ENCODE measurements at regions not wholly inside any gene's neighbourhood (a gene's known extent, or its start where the extent isn't known, plus 50 kb on each side); places are given as distances from the start of the nearest gene placed in this dataset.
A peak's percentile ranks its signal among the peaks of the same experiment; 100 is the strongest.

GRCh38 chr3:134083626-134084241 lies 54.0 kb upstream of the SLCO2A1 start:
- Mint-ChIP-seq H3K27ac (ENCODE audit: unreplicated experiment) (peak overlapping the region; percentile 8), H3K4me3 (ENCODE audit: unreplicated experiment) (no peak overlapping the region), H3K27me3 (ENCODE audit: unreplicated experiment) (peaks cover 3% of the 10 kb centered on the region), H3K4me1 (ENCODE audit: low read depth, unreplicated experiment) (no peaks in the 10 kb centered on the region), H3K9me3 (ENCODE audit: unreplicated experiment) (peaks cover 4% of the 10 kb centered on the region), H3K36me3 (ENCODE audit: unreplicated experiment) (peaks cover 13% of the 10 kb centered on the region)
- DNase-seq, result no peak
- no peak for TF ChIP-seq CTCF (IDR thresholded peaks at IDR 0.05; ENCODE audit: partially characterized antibody, unreplicated experiment)

- H3K4me3 Mint-ChIP-seq (ENCODE audit: unreplicated experiment), result no peak overlapping the region
- no peak overlapping the region for H3K27ac Mint-ChIP-seq (ENCODE audit: unreplicated experiment)
- peaks cover 8% of the 10 kb centered on the region for H3K36me3 Mint-ChIP-seq (ENCODE audit: unreplicated experiment)
These were observed 53.3 kb upstream of the SLCO2A1 start for GRCh38 chr3:134083008-134083407.

GRCh38 chr3:134082582-134082981 lies 52.9 kb upstream of the SLCO2A1 start:
- Mint-ChIP-seq H3K27me3 (ENCODE audit: unreplicated experiment) (peaks cover 3% of the 10 kb centered on the region), H3K4me1 (ENCODE audit: low read depth, unreplicated experiment) (no peaks in the 10 kb centered on the region), H3K36me3 (ENCODE audit: unreplicated experiment) (peaks cover 7% of the 10 kb centered on the region), H3K4me3 (ENCODE audit: unreplicated experiment) (no peak overlapping the region), H3K27ac (ENCODE audit: unreplicated experiment) (no peak overlapping the region), H3K9me3 (ENCODE audit: unreplicated experiment) (peaks cover 4% of the 10 kb centered on the region)
- DNase-seq, result no peak
- no peak for TF ChIP-seq CTCF (IDR thresholded peaks at IDR 0.05; ENCODE audit: partially characterized antibody, unreplicated experiment)

More at GRCh38 chr3:134083008-134083407, 53.3 kb upstream of the SLCO2A1 start:
- DNase-seq, result no peak
- H3K27me3 Mint-ChIP-seq (ENCODE audit: unreplicated experiment), result peaks cover 3% of the 10 kb centered on the region
- TF ChIP-seq CTCF (IDR thresholded peaks at IDR 0.05; ENCODE audit: partially characterized antibody, unreplicated experiment), result no peak
- H3K4me1 Mint-ChIP-seq (ENCODE audit: low read depth, unreplicated experiment), result no peaks in the 10 kb centered on the region
- peaks cover 4% of the 10 kb centered on the region for H3K9me3 Mint-ChIP-seq (ENCODE audit: unreplicated experiment)

GRCh38 chr3:134081211-134081610 lies 51.5 kb upstream of the SLCO2A1 start:
- DNase-seq, result no peak
- Mint-ChIP-seq H3K4me1 (ENCODE audit: low read depth, unreplicated experiment) (no peaks in the 10 kb centered on the region), H3K27ac (ENCODE audit: unreplicated experiment) (no peak overlapping the region), H3K4me3 (ENCODE audit: unreplicated experiment) (no peak overlapping the region), H3K9me3 (ENCODE audit: unreplicated experiment) (peaks cover 6% of the 10 kb centered on the region), H3K27me3 (ENCODE audit: unreplicated experiment) (peaks cover 6% of the 10 kb centered on the region), H3K36me3 (ENCODE audit: unreplicated experiment) (peaks cover 7% of the 10 kb centered on the region)
- no peak for TF ChIP-seq CTCF (IDR thresholded peaks at IDR 0.05; ENCODE audit: partially characterized antibody, unreplicated experiment)

- no peak overlapping the region for H3K4me3 Mint-ChIP-seq (ENCODE audit: unreplicated experiment)
- TF ChIP-seq CTCF (IDR thresholded peaks at IDR 0.05; ENCODE audit: partially characterized antibody, unreplicated experiment), result no peak
These were observed 51.0 kb upstream of the SLCO2A1 start for GRCh38 chr3:134080761-134081160.

More at GRCh38 chr3:134080761-134081160, 51.0 kb upstream of the SLCO2A1 start:
- Mint-ChIP-seq H3K36me3 (ENCODE audit: unreplicated experiment) (peaks cover 7% of the 10 kb centered on the region), H3K9me3 (ENCODE audit: unreplicated experiment) (peaks cover 6% of the 10 kb centered on the region), H3K27me3 (ENCODE audit: unreplicated experiment) (peaks cover 6% of the 10 kb centered on the region), H3K27ac (ENCODE audit: unreplicated experiment) (no peak overlapping the region), H3K4me1 (ENCODE audit: low read depth, unreplicated experiment) (no peaks in the 10 kb centered on the region)
- no peak for DNase-seq

Data from glutamatergic neuron (in vitro differentiated cells).